ENCODE measurements at regions not wholly inside any gene's neighbourhood (a gene's known extent, or its start where the extent isn't known, plus 50 kb on each side); places are given as distances from the start of the nearest gene placed in this dataset.

GRCh38 chr15:60255390-60255789 is 142.4 kb downstream of the ANXA2 start:
- no peak overlapping the region for H3K9ac ChIP-seq
- H3K27ac ChIP-seq = no peak overlapping the region
- no peak overlapping the region for H3K27ac Mint-ChIP-seq
- peaks cover 7% of the 10 kb centered on the region for H3K4me1 Mint-ChIP-seq
- peaks cover 4% of the 10 kb centered on the region for H3K27me3 Mint-ChIP-seq (ENCODE audit: insufficient read depth, low read depth)
- H3K79me2 ChIP-seq (ENCODE audit: low read depth) = no peaks in the 10 kb centered on the region
- H3K4me1 ChIP-seq = no peaks in the 10 kb centered on the region
- H3K4me3 Mint-ChIP-seq = no peak overlapping the region
- H3K4me3 ChIP-seq = no peak overlapping the region
- H3K9me3 ChIP-seq (ENCODE audit: low read depth) = no peaks in the 10 kb centered on the region
- no peaks in the 10 kb centered on the region for H3K36me3 Mint-ChIP-seq
- no peaks in the 10 kb centered on the region for H3K9me3 Mint-ChIP-seq
- H4K20me1 ChIP-seq (ENCODE audit: low read depth) = no peaks in the 10 kb centered on the region
- DNase-seq (ENCODE audit: low spot score) = no peak
- no peak overlapping the region for H3K4me2 ChIP-seq
- TF ChIP-seq EZH2 (IDR thresholded peaks at IDR 0.05) (no peak), CTCF (IDR thresholded peaks at IDR 0.05) (no peak), EZH2phosphoT487 (IDR thresholded peaks at IDR 0.05) (no peak)
- no peak overlapping the region for H2AFZ ChIP-seq (replicated peaks)
- no peaks in the 10 kb centered on the region for H3K27me3 ChIP-seq
- no peaks in the 10 kb centered on the region for H3K36me3 ChIP-seq
- no peaks in the 10 kb centered on the region for H3F3A ChIP-seq (ENCODE audit: low read depth)

- Mint-ChIP-seq H3K4me3 (no peak overlapping the region), H3K9me3 (no peaks in the 10 kb centered on the region), H3K36me3 (no peaks in the 10 kb centered on the region), H3K27me3 (ENCODE audit: insufficient read depth, low read depth) (no peaks in the 10 kb centered on the region), H3K4me1 (no peaks in the 10 kb centered on the region), H3K27ac (no peak overlapping the region)
- no peaks in the 10 kb centered on the region for H3F3A ChIP-seq (ENCODE audit: low read depth)
- H3K4me2 ChIP-seq = no peak overlapping the region
- no peaks in the 10 kb centered on the region for H3K9me3 ChIP-seq (ENCODE audit: low read depth)
- no peaks in the 10 kb centered on the region for H3K27me3 ChIP-seq
- H3K4me3 ChIP-seq = no peak overlapping the region
- peak overlapping the region; percentile 18 for H2AFZ ChIP-seq (replicated peaks)
- no peak for DNase-seq (ENCODE audit: low spot score)
- H3K27ac ChIP-seq = no peak overlapping the region
- no peaks in the 10 kb centered on the region for H4K20me1 ChIP-seq (ENCODE audit: low read depth)
- no peak for TF ChIP-seq EZH2phosphoT487 (IDR thresholded peaks at IDR 0.05)
- no peak for TF ChIP-seq CTCF (IDR thresholded peaks at IDR 0.05)
- no peak for TF ChIP-seq EZH2 (IDR thresholded peaks at IDR 0.05)
- no peaks in the 10 kb centered on the region for H3K36me3 ChIP-seq
- no peaks in the 10 kb centered on the region for H3K79me2 ChIP-seq (ENCODE audit: low read depth)
- H3K9ac ChIP-seq = no peak overlapping the region
- H3K4me1 ChIP-seq = no peaks in the 10 kb centered on the region
Measured at GRCh38 chr15:60257591-60258159, 140.1 kb downstream of the ANXA2 start.

- no peak for TF ChIP-seq EZH2phosphoT487 (IDR thresholded peaks at IDR 0.05)
- TF ChIP-seq EZH2 (IDR thresholded peaks at IDR 0.05) = no peak
- no peak for TF ChIP-seq CTCF (IDR thresholded peaks at IDR 0.05)
- H3K4me1 Mint-ChIP-seq = no peaks in the 10 kb centered on the region
Measured at GRCh38 chr15:60259469-60259868, 138.3 kb downstream of the ANXA2 start.

More at GRCh38 chr15:60259469-60259868, 138.3 kb downstream of the ANXA2 start:
- H3K4me2 ChIP-seq = no peak overlapping the region
- no peaks in the 10 kb centered on the region for H3K79me2 ChIP-seq (ENCODE audit: low read depth)
- no peak overlapping the region for H3K9ac ChIP-seq
- no peaks in the 10 kb centered on the region for H3K9me3 Mint-ChIP-seq
- no peaks in the 10 kb centered on the region for H4K20me1 ChIP-seq (ENCODE audit: low read depth)
- no peak overlapping the region for H3K27ac ChIP-seq
- no peaks in the 10 kb centered on the region for H3F3A ChIP-seq (ENCODE audit: low read depth)
- no peaks in the 10 kb centered on the region for H3K27me3 ChIP-seq
- no peaks in the 10 kb centered on the region for H3K4me1 ChIP-seq
- no peak overlapping the region for H3K4me3 ChIP-seq
- H2AFZ ChIP-seq (replicated peaks) = no peak overlapping the region
- peaks cover 2% of the 10 kb centered on the region for H3K27me3 Mint-ChIP-seq (ENCODE audit: insufficient read depth, low read depth)
- H3K9me3 ChIP-seq (ENCODE audit: low read depth) = no peaks in the 10 kb centered on the region
- no peak overlapping the region for H3K4me3 Mint-ChIP-seq
- no peaks in the 10 kb centered on the region for H3K36me3 Mint-ChIP-seq
- no peak overlapping the region for H3K27ac Mint-ChIP-seq
- DNase-seq (ENCODE audit: low spot score) = no peak
- H3K36me3 ChIP-seq = no peaks in the 10 kb centered on the region

Data from neural progenitor cell (in vitro differentiated cells).